HCT116 (cell line): ENCODE measurements at regions not wholly inside any gene's neighbourhood (a gene's known extent, or its start where the extent isn't known, plus 50 kb on each side); places are given as distances from the start of the nearest gene placed in this dataset.

ENCODE experiments used
- ATAC-seq: fragments of 200-7000 bp; cut with Tn5 transposase; 2 replicates; pipeline ENCODE4 v1.9.1; 2020; ENCODE audit warnings: mild to moderate bottlenecking, moderate library complexity
- BruUV-seq: library from RNA; stranded (reverse); fragments of 400-500 nt; replicated peaks from 2 replicates; lab custom pipeline; 2021; lab: Mats Ljungman, UMichigan
- CTCF ChIA-PET: fragments of 300-600 bp; sonication (Branson Sonifier 250); formaldehyde crosslinking; loops from one replicate; lab custom pipeline; 2021; ENCODE audit warnings: antibody characterized with exemption; lab: Charles Lee
- POLR2A ChIA-PET: fragments of 300-600, 350-600 bp; sonication (Branson Sonifier 250); formaldehyde crosslinking; loops from one replicate; lab custom pipeline; 2021; ENCODE audit warnings: antibody characterized with exemption; lab: Charles Lee
- RAD21 ChIA-PET, 2 experiments: fragments of 300-600 bp; sonication (Branson Sonifier 250); formaldehyde crosslinking; loops; one replicate each; lab custom pipeline; 2023; ENCODE audit warnings: low total read pairs in 2 of 2; ENCODE audit not compliant: uncharacterized antibody in 2 of 2, unreplicated experiment in 2 of 2, low non-redundant PET in 1 of 2; lab: Charles Lee
- DNase-seq: peaks from one replicate; pipeline ENCODE4 v3.0.0-alpha.2; 2010; ENCODE audit warnings: low read depth, low spot score
- H2AFZ ChIP-seq: fragments of 200-600 bp; shearing (Covaris generic), sonication (generic); 2 replicates; pipeline ENCODE4 v1.6.1; 2017; ENCODE audit warnings: low read depth, mixed run types, mixed read lengths, antibody characterized with exemption, low read length; ENCODE audit not compliant: poor library complexity, severe bottlenecking
- H3K27ac ChIP-seq: 2 replicates; pipeline ENCODE4 v1.5.1; 2012; ENCODE audit warnings: low read depth, low read length
- H3K27me3 ChIP-seq: fragments of 200-600 bp; sonication (generic); 2 replicates; pipeline ENCODE4 v1.6.1; 2016; ENCODE audit warnings: mixed run types, low read length, mixed read lengths; ENCODE audit not compliant: insufficient read depth
- H3K36me3 ChIP-seq, 2 experiments: fragments of 200-500 bp in 1 of 2; fragments of 200-600 bp in 1 of 2; sonication (Bioruptor generic) in 1 of 2; sonication (generic) in 1 of 2; 2 replicates each; pipeline versions ENCODE4 v1.5.1 to v1.6.1; 2014 to 2016; ENCODE audit warnings: low read length in 2 of 2, inconsistent platforms in 1 of 2, mixed read lengths in 1 of 2, mixed run types in 1 of 2; ENCODE audit not compliant: insufficient read depth in 2 of 2, control insufficient read depth in 1 of 2
- H3K4me1 ChIP-seq, 2 experiments: fragments of 200-600 bp in 1 of 2; sonication (generic) in 1 of 2; 2 replicates each; pipeline versions ENCODE4 v1.5.1 to v1.6.1; 2012 to 2017; ENCODE audit warnings: low read length in 2 of 2, inconsistent platforms in 1 of 2, mild to moderate bottlenecking in 1 of 2, mixed read lengths in 1 of 2, mixed run types in 1 of 2, moderate library complexity in 1 of 2; ENCODE audit not compliant: insufficient read depth in 2 of 2, control insufficient read depth in 1 of 2
- H3K4me2 ChIP-seq: fragments of 200-600 bp; sonication (generic); 2 replicates; pipeline ENCODE4 v1.6.1; 2017; ENCODE audit warnings: mixed run types, low read length, mixed read lengths
- H3K4me3 ChIP-seq, 2 experiments: fragments of 200-600 bp in 1 of 2; sonication (generic) in 1 of 2; replicated peaks in 1 of 2; 2 replicates each; pipeline ENCODE4 v1.5.1; 2011 to 2016; ENCODE audit warnings: low read length in 2 of 2, control low read depth in 1 of 2, low read depth in 1 of 2, mild to moderate bottlenecking in 1 of 2, mixed read lengths in 1 of 2, mixed run types in 1 of 2
- H3K79me2 ChIP-seq: fragments of 200-600 bp; sonication (generic); 2 replicates; pipeline ENCODE4 v1.6.1; 2017; ENCODE audit warnings: mild to moderate bottlenecking, mixed run types, low read length, moderate library complexity, mixed read lengths; ENCODE audit not compliant: insufficient read depth
- H3K9ac ChIP-seq: fragments of 200-600 bp; sonication (generic); 2 replicates; pipeline ENCODE4 v1.6.1; 2016; ENCODE audit warnings: low read length, mixed read lengths
- H3K9me2 ChIP-seq: fragments of 200-600 bp; sonication (generic), shearing (Covaris generic); 2 replicates; pipeline ENCODE4 v1.6.1; 2017; ENCODE audit warnings: mixed run types, mild to moderate bottlenecking, moderate library complexity; ENCODE audit not compliant: insufficient read depth
- H3K9me3 ChIP-seq, 2 experiments: fragments of 200-500 bp in 1 of 2; fragments of 200-600 bp in 1 of 2; sonication (Bioruptor generic) in 1 of 2; sonication (generic) in 1 of 2; 2 replicates each; pipeline ENCODE4 v1.6.1; 2014 to 2017; ENCODE audit warnings: low read length in 2 of 2, mixed read lengths in 2 of 2, inconsistent platforms in 1 of 2, low read depth in 1 of 2, mild to moderate bottlenecking in 1 of 2, mixed run types in 1 of 2, moderate library complexity in 1 of 2; ENCODE audit not compliant: control insufficient read depth in 1 of 2, insufficient read depth in 1 of 2
- H4K20me1 ChIP-seq: fragments of 200-600 bp; sonication (generic), shearing (Covaris generic); 2 replicates; pipeline ENCODE4 v1.6.1; 2017; ENCODE audit warnings: mixed run types, mild to moderate bottlenecking, moderate library complexity; ENCODE audit not compliant: insufficient read depth
- EZH2phosphoT487 ChIP-seq: fragments of 200-600 bp; IDR thresholded peaks from 2 replicates; pipeline ENCODE4 v1.6.1; 2018; ENCODE audit warnings: antibody characterized with exemption, borderline replicate concordance
- POLR2A ChIP-seq: IDR thresholded peaks from 2 replicates; pipeline ENCODE4 v1.7.0; 2011; ENCODE audit warnings: borderline replicate concordance; ENCODE audit not compliant: insufficient read depth, insufficient read length; ENCODE audit errors: extremely low read depth
- RAD21 ChIP-seq: IDR thresholded peaks from 2 replicates; pipeline ENCODE4 v1.6.1; 2012; ENCODE audit warnings: low read depth, mild to moderate bottlenecking
- REST ChIP-seq: IDR thresholded peaks from 2 replicates; pipeline ENCODE4 v1.6.1; 2012; ENCODE audit warnings: low read depth
- TCF7L2 ChIP-seq: IDR thresholded peaks from 2 replicates; pipeline ENCODE4 v1.7.0; 2011; ENCODE audit warnings: borderline replicate concordance, inconsistent platforms; ENCODE audit not compliant: insufficient read depth, insufficient read length; ENCODE audit errors: extremely low read depth
- intact Hi-C: fragments of 100-400 bp; cut with micrococcal nuclease; formaldehyde crosslinking; loops from 2 replicates; pipeline ENCODE4 v1.10.0; 2022

- Histone ChIP-seq H3K9ac (peak overlapping the region; percentile 55), H3K79me2 (peaks cover 60% of the 10 kb centered on the region), H3K27me3 (no peaks in the 10 kb centered on the region), H3K36me3 (no peaks in the 10 kb centered on the region), H3K4me1 (peaks cover 94% of the 10 kb centered on the region in 2 experiments), H3K27ac (peak overlapping the region; percentile 97), H3K9me2 (no peaks in the 10 kb centered on the region), H2AFZ (no peak overlapping the region), H3K9me3 (no peaks in the 10 kb centered on the region), H3K4me2 (peak overlapping the region; percentile 71), H3K4me3 (peak overlapping the region in 1 of 2 experiments; percentile 32; a peak in 2 of 4 replicates), H4K20me1 (no peaks in the 10 kb centered on the region)
- ChIA-PET RAD21 (no interaction called here), CTCF (no interaction called here), POLR2A (interaction anchor here (0.7 to 12.1 kb wide), 5 partner anchors 8 to 63 kb away, joined by 3 to 310 read pairs (median 5); partner anchors contain the start of gene DCBLD2)
- no TSS peak for BruUV-seq
- ATAC-seq (peak; percentile 24), DNase-seq (no peak)
- TF ChIP-seq EZH2phosphoT487: no peak
- no peak for TF ChIP-seq RAD21
- intact Hi-C loops: no loop called here
These were observed 60.0 kb upstream of the DCBLD2 start for GRCh38 chr3:98961161-98962155.

- intact Hi-C loops: no loop called here
- CTCF ChIA-PET: no interaction called here
- Histone ChIP-seq H3K27me3 (no peaks in the 10 kb centered on the region), H3K4me3 (no peak overlapping the region), H3K9ac (no peak overlapping the region), H2AFZ (no peak overlapping the region), H3K4me2 (no peak overlapping the region), H3K4me1 (peaks cover 94 to 95% of the 10 kb centered on the region in 2 experiments), H3K9me3 (no peaks in the 10 kb centered on the region), H3K9me2 (no peaks in the 10 kb centered on the region), H3K36me3 (no peaks in the 10 kb centered on the region), H3K27ac (peak overlapping the region; percentile 97; the same call in 1 of the 2 replicates), H4K20me1 (no peaks in the 10 kb centered on the region), H3K79me2 (peaks cover 26% of the 10 kb centered on the region)
- ATAC-seq: no peak
- no peak for DNase-seq
- RAD21 ChIA-PET: no interaction called here
- POLR2A ChIA-PET: interaction anchor here (1.5 kb wide), 1 partner anchor 56 kb away, joined by 6 read pairs; the partner anchor contains the start of gene DCBLD2
- TF ChIP-seq TCF7L2 (no peak), REST (no peak), POLR2A (no peak)
- BruUV-seq: no TSS peak
These were observed 56.2 kb upstream of the DCBLD2 start for GRCh38 chr3:98957681-98958080.
